ENCODE measurements at regions not wholly inside any gene's neighbourhood (a gene's known extent, or its start where the extent isn't known, plus 50 kb on each side); places are given as distances from the start of the nearest gene placed in this dataset.

DNA sequence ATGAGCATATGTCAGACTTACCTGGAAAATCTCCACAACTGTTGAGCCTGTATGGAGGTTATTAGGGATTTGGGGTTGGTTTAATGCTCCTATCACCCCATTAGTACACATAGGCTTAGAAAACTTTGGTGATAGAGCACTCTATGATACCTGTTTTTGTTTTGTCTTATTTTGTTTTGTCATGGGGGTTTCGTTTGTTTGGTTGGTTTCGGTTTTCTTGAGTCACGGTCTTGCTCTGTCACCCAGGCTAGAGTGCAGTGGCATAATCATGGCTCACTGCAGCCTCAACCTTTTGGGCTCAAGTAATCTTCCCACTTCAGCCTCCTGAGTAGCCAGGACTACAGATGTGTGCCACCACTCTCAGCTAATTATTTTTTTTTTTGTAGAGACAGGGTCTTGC is 70.0 kb downstream of the MZT1 start:
- H3K4me1 Mint-ChIP-seq = no peaks in the 10 kb centered on the region
- H3K9me3 Mint-ChIP-seq = no peaks in the 10 kb centered on the region
- H3K4me3 Mint-ChIP-seq = no peak overlapping the region
- peak; percentile 53 for ATAC-seq (replicated peaks)
- no peaks in the 10 kb centered on the region for H3K36me3 Mint-ChIP-seq (ENCODE audit: low read depth)
- H3K27ac Mint-ChIP-seq = no peak overlapping the region
- H3K27me3 Mint-ChIP-seq = peaks cover 34% of the 10 kb centered on the region

DNA sequence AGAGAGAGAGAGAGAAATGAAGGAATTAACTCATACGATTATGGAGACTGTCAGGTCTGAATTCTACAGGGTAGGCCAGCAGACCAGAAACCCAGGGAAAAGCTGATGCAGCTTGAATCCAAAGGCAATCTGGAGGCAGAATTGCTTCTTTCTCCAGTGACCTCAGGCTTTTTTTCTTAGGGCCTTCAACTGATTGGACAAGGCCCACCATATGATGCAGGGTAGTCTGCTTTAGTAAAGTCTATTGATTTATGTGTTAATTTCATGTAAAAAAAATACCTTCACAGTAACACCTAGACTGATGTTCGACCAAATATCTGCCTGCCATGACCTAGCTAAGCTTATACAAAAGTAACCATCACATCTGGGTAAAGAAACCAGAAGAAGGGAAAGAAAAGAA is 71.1 kb downstream of the MZT1 start:
- no peaks in the 10 kb centered on the region for H3K9me3 Mint-ChIP-seq
- peaks cover 33% of the 10 kb centered on the region for H3K27me3 Mint-ChIP-seq
- ATAC-seq (replicated peaks) = no peak
- no peak overlapping the region for H3K4me3 Mint-ChIP-seq
- H3K36me3 Mint-ChIP-seq (ENCODE audit: low read depth) = no peaks in the 10 kb centered on the region
- no peaks in the 10 kb centered on the region for H3K4me1 Mint-ChIP-seq
- H3K27ac Mint-ChIP-seq = no peak overlapping the region

DNA sequence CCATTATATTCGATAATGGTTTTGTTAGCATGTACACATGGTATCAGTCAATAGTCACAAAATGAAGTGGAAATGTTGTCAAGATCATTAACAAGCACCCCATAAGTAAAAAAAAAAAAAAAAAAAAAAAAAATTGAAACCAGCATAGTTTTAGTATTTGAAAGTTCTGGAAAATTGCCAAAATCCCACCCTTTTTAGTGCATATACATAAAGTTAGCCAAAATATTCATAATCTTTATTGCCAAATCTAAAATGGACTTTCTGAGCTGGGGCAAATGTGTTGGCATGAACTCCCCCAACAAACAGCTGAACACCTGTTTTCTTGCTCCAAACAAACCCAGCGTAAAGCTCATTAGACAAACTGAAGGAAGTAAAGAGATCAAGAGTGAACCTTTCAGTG is 73.9 kb downstream of the MZT1 start:
- Mint-ChIP-seq H3K27me3 (peaks cover 32% of the 10 kb centered on the region), H3K4me1 (no peaks in the 10 kb centered on the region), H3K9me3 (no peaks in the 10 kb centered on the region), H3K36me3 (ENCODE audit: low read depth) (no peaks in the 10 kb centered on the region), H3K27ac (no peak overlapping the region), H3K4me3 (no peak overlapping the region)
- no peak for ATAC-seq (replicated peaks)

DNA sequence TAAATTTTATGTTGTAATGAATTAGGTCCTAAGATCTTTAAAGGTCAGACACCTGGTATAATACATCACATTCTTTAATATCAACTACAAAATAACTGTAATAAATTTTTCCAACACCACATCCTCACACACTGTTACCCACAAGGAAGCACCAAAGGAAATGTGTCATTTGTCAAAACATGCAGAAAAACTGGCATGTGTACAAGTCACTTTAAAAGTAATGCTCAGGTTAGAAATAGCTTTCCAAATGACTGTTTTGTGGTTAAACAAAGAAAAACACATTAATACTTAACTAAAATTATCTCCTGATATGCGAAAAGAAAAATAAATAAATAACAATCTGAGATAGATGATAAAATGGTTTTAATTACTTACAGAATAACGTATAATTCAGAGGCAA is 74.7 kb downstream of the MZT1 start:
- ATAC-seq (replicated peaks) = no peak
- peaks cover 25% of the 10 kb centered on the region for H3K27me3 Mint-ChIP-seq
- no peak overlapping the region for H3K27ac Mint-ChIP-seq
- no peaks in the 10 kb centered on the region for H3K36me3 Mint-ChIP-seq (ENCODE audit: low read depth)
- no peak overlapping the region for H3K4me3 Mint-ChIP-seq
- no peaks in the 10 kb centered on the region for H3K4me1 Mint-ChIP-seq
- no peaks in the 10 kb centered on the region for H3K9me3 Mint-ChIP-seq

DNA sequence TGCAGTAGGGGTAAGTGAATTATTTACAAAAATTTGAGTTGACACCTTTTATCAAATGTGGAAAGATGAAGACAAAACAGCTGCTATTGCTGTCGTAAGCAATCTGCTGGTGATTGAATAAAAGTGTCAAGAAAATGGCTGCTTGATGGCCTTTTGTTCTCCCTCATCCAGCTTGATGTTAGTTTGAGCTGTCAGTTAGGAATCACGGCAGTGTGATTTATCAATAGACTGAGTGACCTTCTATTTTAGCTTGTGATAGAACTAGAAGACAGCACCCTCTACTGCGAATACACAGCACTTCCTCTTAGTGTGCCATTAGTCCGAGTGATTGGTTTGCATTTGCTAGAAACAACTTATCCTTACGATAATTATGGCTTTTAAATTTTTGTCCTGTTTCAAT is 76.3 kb downstream of the MZT1 start:
- no peak for ATAC-seq (replicated peaks)
- H3K36me3 Mint-ChIP-seq (ENCODE audit: low read depth) = no peaks in the 10 kb centered on the region
- H3K4me3 Mint-ChIP-seq = no peak overlapping the region
- H3K27ac Mint-ChIP-seq = no peak overlapping the region
- peaks cover 32% of the 10 kb centered on the region for H3K27me3 Mint-ChIP-seq
- H3K9me3 Mint-ChIP-seq = no peaks in the 10 kb centered on the region
- H3K4me1 Mint-ChIP-seq = no peaks in the 10 kb centered on the region

DNA sequence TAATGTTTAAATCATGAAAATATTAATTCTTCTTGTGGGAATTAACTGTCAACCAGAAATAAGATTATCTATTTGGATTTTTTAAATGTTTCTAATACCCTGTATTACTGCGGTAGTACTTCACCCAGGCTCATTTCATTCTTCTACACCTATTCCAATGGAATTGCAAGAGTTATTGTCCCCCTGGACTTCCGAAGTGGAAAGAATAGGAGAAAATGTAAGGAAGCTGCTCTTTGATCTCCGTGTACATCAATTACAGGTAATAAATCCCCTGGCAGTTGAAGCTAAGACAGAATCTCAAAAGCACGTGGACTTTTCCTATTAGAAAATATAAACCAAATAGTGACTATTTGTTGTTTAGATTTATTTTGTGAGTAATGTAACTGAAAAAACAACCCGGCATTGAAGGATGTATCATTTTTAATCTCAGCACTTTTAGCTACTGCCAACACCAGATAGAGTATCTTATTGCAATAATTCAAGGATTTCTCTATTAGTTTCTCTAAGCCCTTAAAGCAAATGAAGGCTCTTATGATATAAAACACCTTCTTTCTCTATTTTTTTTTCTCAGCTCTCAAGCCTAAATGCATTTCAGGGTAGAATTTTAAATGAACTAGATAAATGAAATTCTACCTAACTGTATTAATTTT is 77.3 kb downstream of the MZT1 start:
- H3K36me3 Mint-ChIP-seq (ENCODE audit: low read depth) = no peaks in the 10 kb centered on the region
- no peak for ATAC-seq (replicated peaks)
- peaks cover 34% of the 10 kb centered on the region for H3K27me3 Mint-ChIP-seq
- no peak overlapping the region for H3K27ac Mint-ChIP-seq
- H3K4me3 Mint-ChIP-seq = no peak overlapping the region
- H3K9me3 Mint-ChIP-seq = no peaks in the 10 kb centered on the region
- no peaks in the 10 kb centered on the region for H3K4me1 Mint-ChIP-seq

DNA sequence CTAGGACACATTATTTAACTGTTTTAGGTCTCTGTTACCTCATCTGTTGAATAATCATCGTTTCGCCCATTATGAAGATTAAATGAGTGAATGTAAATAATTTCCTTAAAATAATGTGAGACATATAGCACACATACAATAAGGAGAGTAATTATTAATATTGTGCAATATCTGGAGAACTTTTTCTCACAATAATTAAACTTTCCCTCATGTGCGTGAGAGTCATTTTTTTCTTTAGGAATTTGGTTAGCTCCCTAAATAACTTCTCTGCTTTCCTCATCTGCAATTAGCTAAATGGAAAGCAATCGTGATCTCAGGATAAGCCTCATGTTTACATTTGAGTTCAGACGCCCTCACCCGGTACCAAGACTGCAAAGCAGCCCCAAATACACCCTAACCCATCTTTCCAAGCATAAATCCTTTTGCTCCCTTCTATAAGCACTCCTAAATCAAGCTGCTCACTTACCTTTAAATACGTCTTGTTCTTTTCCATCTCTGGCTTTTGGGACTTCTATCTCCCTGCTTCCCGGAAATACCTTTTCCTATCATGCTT is 78.8 kb downstream of the MZT1 start:
- Mint-ChIP-seq H3K27ac (no peak overlapping the region), H3K9me3 (no peaks in the 10 kb centered on the region), H3K36me3 (ENCODE audit: low read depth) (no peaks in the 10 kb centered on the region), H3K27me3 (peaks cover 29% of the 10 kb centered on the region), H3K4me1 (no peaks in the 10 kb centered on the region), H3K4me3 (no peak overlapping the region)
- no peak for ATAC-seq (replicated peaks)

DNA sequence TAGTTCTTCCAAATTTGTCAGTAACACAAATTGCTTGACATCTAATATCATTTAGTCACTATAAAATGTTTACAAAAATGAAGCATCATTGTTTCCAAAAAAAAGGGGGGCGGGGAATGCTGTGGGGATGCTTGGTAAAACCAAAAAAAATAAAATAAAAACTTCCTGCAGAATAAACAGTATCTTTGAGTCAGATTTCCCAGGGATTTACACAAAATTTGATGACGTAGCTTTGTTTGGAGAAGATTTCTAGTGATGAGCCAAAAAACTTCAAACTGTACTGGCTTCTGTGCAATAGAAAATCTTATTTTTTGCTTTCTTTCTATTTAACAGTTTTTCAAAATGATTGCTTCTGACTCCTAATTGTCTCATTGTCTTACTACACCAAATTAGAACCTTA is 80.0 kb downstream of the MZT1 start:
- H3K27me3 Mint-ChIP-seq = peaks cover 26% of the 10 kb centered on the region
- ATAC-seq (replicated peaks) = no peak
- H3K27ac Mint-ChIP-seq = no peak overlapping the region
- H3K4me3 Mint-ChIP-seq = no peak overlapping the region
- H3K36me3 Mint-ChIP-seq (ENCODE audit: low read depth) = no peaks in the 10 kb centered on the region
- H3K9me3 Mint-ChIP-seq = no peaks in the 10 kb centered on the region
- H3K4me1 Mint-ChIP-seq = no peaks in the 10 kb centered on the region

DNA sequence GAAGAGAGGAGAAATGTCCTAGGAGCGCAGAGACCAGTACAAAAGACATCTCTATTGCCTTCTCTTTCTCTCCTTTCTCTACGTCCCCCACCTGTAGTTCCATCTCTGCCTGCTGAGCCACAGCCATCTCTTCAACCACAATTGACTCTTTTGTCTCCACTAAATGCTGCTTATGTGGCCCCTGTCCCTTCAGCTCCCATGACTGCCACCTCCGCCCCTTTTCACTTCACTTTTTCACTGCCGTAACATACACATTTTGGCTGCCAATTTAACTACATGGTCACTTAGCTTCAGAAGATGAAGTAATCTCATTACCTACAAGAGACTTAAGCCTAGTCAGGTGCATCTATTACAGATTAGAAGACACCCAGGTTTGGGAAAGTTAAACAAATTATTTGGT is 81.9 kb downstream of the MZT1 start:
- Mint-ChIP-seq H3K4me3 (no peak overlapping the region), H3K9me3 (no peaks in the 10 kb centered on the region), H3K27me3 (peaks cover 20% of the 10 kb centered on the region), H3K36me3 (ENCODE audit: low read depth) (no peaks in the 10 kb centered on the region), H3K4me1 (no peaks in the 10 kb centered on the region), H3K27ac (no peak overlapping the region)
- ATAC-seq (replicated peaks) = no peak

DNA sequence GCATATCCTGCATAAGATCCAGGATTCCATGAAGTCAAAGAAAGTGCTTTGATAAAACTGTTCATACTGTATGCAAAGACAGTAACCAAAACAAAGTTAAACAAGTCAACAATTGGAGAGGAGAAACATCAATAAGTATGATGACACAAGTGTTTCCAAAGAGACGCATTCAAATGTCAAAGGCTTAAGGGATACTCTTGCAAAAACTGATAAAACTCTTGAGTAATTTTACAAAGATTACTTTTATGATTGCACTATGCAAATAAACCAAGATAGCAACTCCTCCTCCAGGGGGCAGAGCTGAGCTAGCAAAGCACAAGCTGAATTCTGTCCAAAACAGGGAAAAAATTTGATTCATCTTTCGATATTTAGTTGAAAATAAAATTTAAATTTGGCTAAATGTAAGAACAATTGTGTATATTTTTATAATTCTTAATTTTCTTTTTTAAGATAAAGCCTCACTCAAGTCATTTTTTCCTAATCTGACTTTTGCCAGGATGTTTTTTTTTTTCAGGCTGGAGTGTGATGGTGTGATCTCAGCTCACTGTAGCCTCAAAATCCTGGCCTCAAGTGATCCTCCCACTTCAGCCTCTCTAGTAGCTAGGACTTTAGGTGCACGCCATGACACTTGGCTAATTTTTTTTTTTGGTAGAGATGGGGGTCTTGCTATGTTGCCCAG is 84.0 kb downstream of the MZT1 start:
- ATAC-seq (replicated peaks) = no peak
- Mint-ChIP-seq H3K4me3 (no peak overlapping the region), H3K9me3 (no peaks in the 10 kb centered on the region)

DNA sequence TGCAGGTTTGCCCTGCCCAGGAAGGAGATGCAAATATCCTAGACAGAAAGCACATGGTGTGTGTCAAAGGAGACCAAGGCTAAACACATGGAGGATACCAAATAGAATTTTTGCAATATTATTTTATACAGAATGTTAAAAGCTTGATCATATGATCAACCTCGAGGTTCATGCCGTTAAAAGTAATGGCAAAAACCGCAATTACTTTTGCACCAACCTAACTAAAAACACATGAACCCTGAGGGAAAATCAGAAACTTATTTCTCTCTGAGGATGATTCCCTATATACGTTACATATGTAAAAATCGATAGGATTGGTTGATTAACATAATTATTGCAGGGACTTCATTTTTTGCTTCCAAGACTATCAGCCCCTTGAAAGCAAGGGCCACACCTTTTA is 88.1 kb downstream of the MZT1 start:
- no peak for ATAC-seq (replicated peaks)

More for the DNA sequence above, 84.0 kb downstream of the MZT1 start:
- Mint-ChIP-seq H3K36me3 (ENCODE audit: low read depth) (no peaks in the 10 kb centered on the region), H3K27me3 (peaks cover 14% of the 10 kb centered on the region), H3K27ac (no peak overlapping the region), H3K4me1 (no peaks in the 10 kb centered on the region)

DNA sequence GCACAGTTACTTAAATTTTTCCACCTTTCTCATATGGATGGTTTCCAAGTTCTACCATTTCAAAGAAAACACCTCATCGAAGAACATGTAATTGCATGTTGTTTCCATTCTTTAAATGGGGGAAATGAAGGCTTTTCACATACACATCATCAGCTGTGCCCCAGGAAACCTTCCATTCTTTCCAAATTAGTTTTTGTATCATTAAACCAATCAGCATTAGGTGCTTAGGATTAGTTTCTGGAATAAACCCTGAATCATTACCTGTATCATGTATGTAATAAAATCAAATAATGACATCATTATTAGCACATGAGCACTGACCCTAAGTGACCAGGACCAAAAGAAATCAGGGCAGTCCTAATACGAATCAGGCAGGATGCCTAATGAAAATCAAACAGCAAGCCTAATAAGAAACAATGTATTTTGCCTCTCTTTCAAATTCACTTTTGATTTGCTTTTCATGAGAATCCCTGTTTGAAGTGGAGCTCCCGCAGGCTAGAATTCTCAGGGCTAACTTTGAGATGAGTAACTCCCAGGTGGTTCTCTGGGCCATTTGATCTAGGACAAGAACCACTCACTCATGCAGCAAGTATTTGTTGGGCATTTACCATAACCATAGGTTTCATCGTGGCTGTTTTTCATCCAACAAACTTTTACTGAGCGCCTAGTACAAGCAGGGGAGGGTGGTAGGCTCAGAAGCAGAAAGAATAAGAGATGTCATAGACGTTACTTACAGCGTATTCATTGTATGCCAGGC is 89.2 kb downstream of the MZT1 start:
- H3K9me3 Mint-ChIP-seq = no peaks in the 10 kb centered on the region
- H3K27me3 Mint-ChIP-seq = peaks cover 2% of the 10 kb centered on the region
- H3K27ac Mint-ChIP-seq = no peak overlapping the region
- H3K36me3 Mint-ChIP-seq (ENCODE audit: low read depth) = no peaks in the 10 kb centered on the region
- no peak overlapping the region for H3K4me3 Mint-ChIP-seq
- no peak for ATAC-seq (replicated peaks)
- H3K4me1 Mint-ChIP-seq = no peaks in the 10 kb centered on the region

More for the DNA sequence above, 88.1 kb downstream of the MZT1 start:
- H3K36me3 Mint-ChIP-seq (ENCODE audit: low read depth) = no peaks in the 10 kb centered on the region
- H3K4me1 Mint-ChIP-seq = no peaks in the 10 kb centered on the region
- peaks cover 2% of the 10 kb centered on the region for H3K27me3 Mint-ChIP-seq
- H3K9me3 Mint-ChIP-seq = no peaks in the 10 kb centered on the region
- no peak overlapping the region for H3K27ac Mint-ChIP-seq
- H3K4me3 Mint-ChIP-seq = no peak overlapping the region

DNA sequence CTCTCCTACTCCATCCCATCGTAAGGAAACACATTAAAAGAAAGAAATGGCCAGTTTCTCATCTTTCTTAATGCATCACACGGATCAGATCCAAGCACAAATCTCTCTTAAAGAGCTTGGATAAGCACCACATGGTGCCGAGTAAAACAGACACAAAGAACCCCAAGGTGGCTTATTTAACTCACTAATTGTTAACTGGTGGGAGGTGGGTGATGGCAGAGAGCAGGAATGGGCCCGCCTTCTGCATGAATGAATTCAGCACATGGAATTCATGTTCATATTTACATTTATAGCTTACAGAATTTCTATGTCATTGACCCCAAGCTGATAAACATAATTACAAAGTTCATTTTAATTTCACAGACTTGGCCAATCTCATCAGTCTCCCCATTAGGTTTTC is 89.9 kb downstream of the MZT1 start:
- H3K27ac Mint-ChIP-seq = no peak overlapping the region
- no peaks in the 10 kb centered on the region for H3K36me3 Mint-ChIP-seq (ENCODE audit: low read depth)
- H3K4me3 Mint-ChIP-seq = no peak overlapping the region
- H3K4me1 Mint-ChIP-seq = no peaks in the 10 kb centered on the region
- H3K9me3 Mint-ChIP-seq = no peaks in the 10 kb centered on the region
- peaks cover 2% of the 10 kb centered on the region for H3K27me3 Mint-ChIP-seq
- no peak for ATAC-seq (replicated peaks)

DNA sequence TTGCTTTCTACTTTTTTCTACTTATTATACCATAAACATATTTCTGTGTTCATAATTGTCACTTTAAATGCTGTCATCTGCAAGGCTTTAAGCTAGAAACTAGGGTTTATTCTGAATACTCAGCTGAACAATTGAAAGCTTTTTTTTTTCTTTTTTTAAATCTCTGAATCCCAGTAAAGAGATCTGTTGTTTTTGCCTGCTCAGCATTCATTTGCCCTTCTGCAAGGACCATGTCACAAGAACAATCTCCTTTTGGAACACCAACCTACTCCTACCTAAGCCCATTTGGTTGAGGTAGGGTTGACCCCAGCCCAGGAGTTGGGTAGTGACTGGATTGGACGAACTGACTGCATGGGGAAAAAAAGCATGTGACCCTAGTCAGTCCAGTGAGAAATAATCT is 92.6 kb downstream of the MZT1 start:
- no peak overlapping the region for H3K4me3 Mint-ChIP-seq
- ATAC-seq (replicated peaks) = no peak
- H3K4me1 Mint-ChIP-seq = no peaks in the 10 kb centered on the region
- peaks cover 2% of the 10 kb centered on the region for H3K27me3 Mint-ChIP-seq
- H3K36me3 Mint-ChIP-seq (ENCODE audit: low read depth) = no peaks in the 10 kb centered on the region
- no peaks in the 10 kb centered on the region for H3K9me3 Mint-ChIP-seq
- H3K27ac Mint-ChIP-seq = no peak overlapping the region

DNA sequence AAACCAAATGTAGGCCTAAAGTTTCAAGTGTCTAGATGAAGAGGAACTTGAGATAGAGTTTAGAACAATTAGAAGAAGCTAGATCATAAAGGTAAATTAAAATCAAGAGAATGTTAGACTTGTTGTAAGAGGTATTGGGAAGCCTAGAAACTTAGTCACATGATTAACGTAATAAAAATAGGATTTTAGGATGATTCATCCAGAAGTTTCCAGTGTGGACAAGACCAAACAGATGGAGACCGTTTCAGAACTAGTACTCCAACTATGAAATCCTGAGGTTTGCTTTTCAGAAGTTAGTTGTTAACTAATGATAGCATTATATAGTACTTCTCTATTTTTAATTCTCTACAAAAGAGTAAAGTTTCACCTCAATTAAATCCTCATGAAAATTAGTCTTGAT is 104.9 kb downstream of the MZT1 start:
- H3K36me3 Mint-ChIP-seq (ENCODE audit: low read depth) = no peaks in the 10 kb centered on the region
- no peak overlapping the region for H3K4me3 Mint-ChIP-seq
- H3K4me1 Mint-ChIP-seq = no peaks in the 10 kb centered on the region
- H3K27me3 Mint-ChIP-seq = peaks cover 12% of the 10 kb centered on the region
- no peaks in the 10 kb centered on the region for H3K9me3 Mint-ChIP-seq
- no peak for ATAC-seq (replicated peaks)
- H3K27ac Mint-ChIP-seq = no peak overlapping the region

Measured in activated T-helper 17 cell treated with anti-CD3 and anti-CD28 coated beads, Interleukin-2, amount 50 U/mL, for 72 hours (primary cell).